CD4-positive, alpha-beta T cell treated with Interleukin-17A for 4 hours (primary cell): ENCODE measurements at regions not wholly inside any gene's neighbourhood (a gene's known extent, or its start where the extent isn't known, plus 50 kb on each side); places are given as distances from the start of the nearest gene placed in this dataset.
"Not testable (repeated sequence)": the region's sequence is repeated elsewhere in the genome, so short reads cannot be mapped to it uniquely, and the experiment has no call there.

Source experiments
- DNase-seq: peaks from one replicate; pipeline ENCODE4 v3.0.0-alpha.2; 2020; ENCODE audit warnings: mixed read lengths

GRCh38 chr11:123344188-123344587 lies 85.9 kb upstream of the GRAMD1B start:
- not testable (repeated sequence) for DNase-seq

- no peak for DNase-seq
Measured at GRCh38 chr11:123338997-123339752, 90.9 kb upstream of the GRAMD1B start.

- DNase-seq = no peak
Measured at GRCh38 chr11:123338266-123338800, 91.7 kb upstream of the GRAMD1B start.

GRCh38 chr11:123334925-123335324 lies 95.1 kb upstream of the GRAMD1B start:
- DNase-seq = no peak

GRCh38 chr11:123332577-123332976 lies 97.5 kb upstream of the GRAMD1B start:
- DNase-seq = not testable (repeated sequence)

GRCh38 chr11:123330948-123331347 lies 99.1 kb upstream of the GRAMD1B start:
- no peak for DNase-seq

- no peak for DNase-seq
Measured at GRCh38 chr11:123330471-123330870, 99.6 kb upstream of the GRAMD1B start.

- no peak for DNase-seq
Measured at GRCh38 chr11:123330071-123330470, 100.0 kb upstream of the GRAMD1B start.

GRCh38 chr11:123328281-123328867 lies 101.7 kb upstream of the GRAMD1B start:
- DNase-seq = no peak

- no peak for DNase-seq
Measured at GRCh38 chr11:123325533-123325932, 104.5 kb upstream of the GRAMD1B start.

- no peak for DNase-seq
Measured at GRCh38 chr11:123323568-123323967, 106.5 kb upstream of the GRAMD1B start.

- DNase-seq = no peak
Measured at GRCh38 chr11:123321636-123322035, 108.4 kb upstream of the GRAMD1B start.

- no peak for DNase-seq
Measured at GRCh38 chr11:123318623-123319022, 111.4 kb upstream of the GRAMD1B start.

- not testable (repeated sequence) for DNase-seq
Measured at GRCh38 chr11:123318132-123318531, 111.9 kb upstream of the GRAMD1B start.

- DNase-seq = no peak
Measured at GRCh38 chr11:123316003-123316402, 114.1 kb upstream of the GRAMD1B start.

- no peak for DNase-seq
Measured at GRCh38 chr11:123314972-123315371, 115.1 kb upstream of the GRAMD1B start.

- DNase-seq = no peak
Measured at GRCh38 chr11:123313262-123313661, 116.8 kb upstream of the GRAMD1B start.

- DNase-seq = no peak
Measured at GRCh38 chr11:123308077-123308476, 113.0 kb upstream of the CLMP start.

- DNase-seq = no peak
Measured at GRCh38 chr11:123307276-123307675, 112.2 kb upstream of the CLMP start.

- no peak for DNase-seq
Measured at GRCh38 chr11:123306531-123306930, 111.5 kb upstream of the CLMP start.

GRCh38 chr11:123305601-123306375 lies 110.7 kb upstream of the CLMP start:
- DNase-seq = no peak

GRCh38 chr11:123304828-123305466 lies 109.9 kb upstream of the CLMP start:
- DNase-seq = no peak

- DNase-seq = no peak
Measured at GRCh38 chr11:123303924-123304323, 108.9 kb upstream of the CLMP start.
